ENCODE measurements at regions not wholly inside any gene's neighbourhood (a gene's known extent, or its start where the extent isn't known, plus 50 kb on each side); places are given as distances from the start of the nearest gene placed in this dataset.

- no peak overlapping the region for H3K4me3 ChIP-seq (ENCODE audit: low read depth, low read length)
- H3K36me3 ChIP-seq (ENCODE audit: control insufficient read depth, insufficient read depth, low read length), result no peaks in the 10 kb centered on the region
- H3K27me3 ChIP-seq (ENCODE audit: control insufficient read depth, insufficient read depth, low read length), result no peaks in the 10 kb centered on the region
- TF ChIP-seq, protein P1, sequence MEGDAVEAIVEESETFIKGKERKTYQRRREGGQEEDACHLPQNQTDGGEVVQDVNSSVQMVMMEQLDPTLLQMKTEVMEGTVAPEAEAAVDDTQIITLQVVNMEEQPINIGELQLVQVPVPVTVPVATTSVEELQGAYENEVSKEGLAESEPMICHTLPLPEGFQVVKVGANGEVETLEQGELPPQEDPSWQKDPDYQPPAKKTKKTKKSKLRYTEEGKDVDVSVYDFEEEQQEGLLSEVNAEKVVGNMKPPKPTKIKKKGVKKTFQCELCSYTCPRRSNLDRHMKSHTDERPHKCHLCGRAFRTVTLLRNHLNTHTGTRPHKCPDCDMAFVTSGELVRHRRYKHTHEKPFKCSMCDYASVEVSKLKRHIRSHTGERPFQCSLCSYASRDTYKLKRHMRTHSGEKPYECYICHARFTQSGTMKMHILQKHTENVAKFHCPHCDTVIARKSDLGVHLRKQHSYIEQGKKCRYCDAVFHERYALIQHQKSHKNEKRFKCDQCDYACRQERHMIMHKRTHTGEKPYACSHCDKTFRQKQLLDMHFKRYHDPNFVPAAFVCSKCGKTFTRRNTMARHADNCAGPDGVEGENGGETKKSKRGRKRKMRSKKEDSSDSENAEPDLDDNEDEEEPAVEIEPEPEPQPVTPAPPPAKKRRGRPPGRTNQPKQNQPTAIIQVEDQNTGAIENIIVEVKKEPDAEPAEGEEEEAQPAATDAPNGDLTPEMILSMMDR (IDR thresholded peaks at IDR 0.05; ENCODE audit: insufficient read depth, low read length, poor library complexity, severe bottlenecking), result no peak
- DNase-seq (ENCODE audit: low read depth), result no peak
These were observed 324.9 kb upstream of the SOX11 start for GRCh38 chr2:5367321-5367720.

- TF ChIP-seq, protein P1 (IDR thresholded peaks at IDR 0.05; ENCODE audit: insufficient read depth, low read length, poor library complexity, severe bottlenecking), result no peak
- no peak for DNase-seq (ENCODE audit: low read depth)
- no peaks in the 10 kb centered on the region for H3K36me3 ChIP-seq (ENCODE audit: control insufficient read depth, insufficient read depth, low read length)
- no peaks in the 10 kb centered on the region for H3K27me3 ChIP-seq (ENCODE audit: control insufficient read depth, insufficient read depth, low read length)
- no peak overlapping the region for H3K4me3 ChIP-seq (ENCODE audit: low read depth, low read length)
These were observed 323.9 kb upstream of the SOX11 start for GRCh38 chr2:5368263-5368662.

DNA sequence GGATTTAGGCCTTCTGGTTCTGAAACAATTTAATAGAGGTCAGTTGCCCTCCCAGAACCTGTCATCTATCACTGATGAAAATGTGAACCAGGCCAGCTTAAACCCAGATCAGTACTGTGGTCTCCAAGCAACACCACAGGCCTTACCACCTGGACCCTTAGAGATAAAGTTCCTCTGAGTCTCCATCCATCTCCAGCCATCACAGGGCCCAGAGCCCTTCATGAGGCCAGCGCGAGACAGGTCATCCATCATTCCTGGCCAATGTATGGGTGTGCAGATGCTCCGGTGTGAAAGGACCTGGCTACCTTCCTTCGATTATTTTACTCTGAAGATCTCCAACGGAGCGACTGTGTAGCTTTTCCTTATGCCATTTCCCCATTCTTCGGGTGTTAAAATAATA is 322.7 kb upstream of the SOX11 start:
- Histone ChIP-seq H3K36me3 (ENCODE audit: control insufficient read depth, insufficient read depth, low read length) (no peaks in the 10 kb centered on the region), H3K27me3 (ENCODE audit: control insufficient read depth, insufficient read depth, low read length) (no peaks in the 10 kb centered on the region), H3K4me3 (ENCODE audit: low read depth, low read length) (no peak overlapping the region)
- DNase-seq (ENCODE audit: low read depth), result no peak
- TF ChIP-seq, protein P1 (IDR thresholded peaks at IDR 0.05; ENCODE audit: insufficient read depth, low read length, poor library complexity, severe bottlenecking), result no peak

GRCh38 chr2:5370158-5370557 is 322.0 kb upstream of the SOX11 start:
- Histone ChIP-seq H3K4me3 (ENCODE audit: low read depth, low read length) (no peak overlapping the region), H3K27me3 (ENCODE audit: control insufficient read depth, insufficient read depth, low read length) (no peaks in the 10 kb centered on the region), H3K36me3 (ENCODE audit: control insufficient read depth, insufficient read depth, low read length) (no peaks in the 10 kb centered on the region)
- TF ChIP-seq, protein P1 (IDR thresholded peaks at IDR 0.05; ENCODE audit: insufficient read depth, low read length, poor library complexity, severe bottlenecking), result no peak
- no peak for DNase-seq (ENCODE audit: low read depth)

GRCh38 chr2:5372141-5372540 is 320.0 kb upstream of the SOX11 start:
- H3K27me3 ChIP-seq (ENCODE audit: control insufficient read depth, insufficient read depth, low read length), result no peaks in the 10 kb centered on the region
- H3K36me3 ChIP-seq (ENCODE audit: control insufficient read depth, insufficient read depth, low read length), result no peaks in the 10 kb centered on the region
- TF ChIP-seq, protein P1 (IDR thresholded peaks at IDR 0.05; ENCODE audit: insufficient read depth, low read length, poor library complexity, severe bottlenecking), result no peak
- DNase-seq (ENCODE audit: low read depth), result no peak
- no peak overlapping the region for H3K4me3 ChIP-seq (ENCODE audit: low read depth, low read length)

GRCh38 chr2:5373200-5373599 is 319.0 kb upstream of the SOX11 start:
- DNase-seq (ENCODE audit: low read depth), result no peak

More at GRCh38 chr2:5373200-5373599, 319.0 kb upstream of the SOX11 start:
- TF ChIP-seq, protein P1 (IDR thresholded peaks at IDR 0.05; ENCODE audit: insufficient read depth, low read length, poor library complexity, severe bottlenecking), result no peak
- Histone ChIP-seq H3K4me3 (ENCODE audit: low read depth, low read length) (no peak overlapping the region), H3K36me3 (ENCODE audit: control insufficient read depth, insufficient read depth, low read length) (no peaks in the 10 kb centered on the region), H3K27me3 (ENCODE audit: control insufficient read depth, insufficient read depth, low read length) (no peaks in the 10 kb centered on the region)
